ENCODE measurements at regions not wholly inside any gene's neighbourhood (a gene's known extent, or its start where the extent isn't known, plus 50 kb on each side); places are given as distances from the start of the nearest gene placed in this dataset.

DNA sequence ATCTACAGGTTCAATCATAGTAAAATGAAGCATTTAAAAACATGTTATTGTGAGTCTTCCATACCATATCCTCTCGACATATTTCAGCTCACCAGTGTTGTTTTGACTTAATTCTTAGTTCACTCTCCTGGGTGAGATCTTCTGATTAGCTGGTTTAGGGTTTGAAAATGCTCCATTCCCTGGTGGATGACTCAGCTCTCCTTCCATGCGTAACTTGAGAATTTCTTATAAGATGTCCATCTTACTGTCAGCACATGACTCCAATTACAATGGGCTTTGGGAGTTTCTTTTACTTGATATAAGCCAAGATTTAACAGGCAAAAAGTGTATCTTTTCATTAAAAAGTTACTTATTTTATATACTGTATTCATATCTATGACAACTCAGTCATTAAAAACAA, 476.5 kb downstream of the BRINP3 start:
- TF ChIP-seq, protein P1, sequence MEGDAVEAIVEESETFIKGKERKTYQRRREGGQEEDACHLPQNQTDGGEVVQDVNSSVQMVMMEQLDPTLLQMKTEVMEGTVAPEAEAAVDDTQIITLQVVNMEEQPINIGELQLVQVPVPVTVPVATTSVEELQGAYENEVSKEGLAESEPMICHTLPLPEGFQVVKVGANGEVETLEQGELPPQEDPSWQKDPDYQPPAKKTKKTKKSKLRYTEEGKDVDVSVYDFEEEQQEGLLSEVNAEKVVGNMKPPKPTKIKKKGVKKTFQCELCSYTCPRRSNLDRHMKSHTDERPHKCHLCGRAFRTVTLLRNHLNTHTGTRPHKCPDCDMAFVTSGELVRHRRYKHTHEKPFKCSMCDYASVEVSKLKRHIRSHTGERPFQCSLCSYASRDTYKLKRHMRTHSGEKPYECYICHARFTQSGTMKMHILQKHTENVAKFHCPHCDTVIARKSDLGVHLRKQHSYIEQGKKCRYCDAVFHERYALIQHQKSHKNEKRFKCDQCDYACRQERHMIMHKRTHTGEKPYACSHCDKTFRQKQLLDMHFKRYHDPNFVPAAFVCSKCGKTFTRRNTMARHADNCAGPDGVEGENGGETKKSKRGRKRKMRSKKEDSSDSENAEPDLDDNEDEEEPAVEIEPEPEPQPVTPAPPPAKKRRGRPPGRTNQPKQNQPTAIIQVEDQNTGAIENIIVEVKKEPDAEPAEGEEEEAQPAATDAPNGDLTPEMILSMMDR (IDR thresholded peaks at IDR 0.05), result no peak
- TF ChIP-seq ZFX (IDR thresholded peaks at IDR 0.05; ENCODE audit: borderline replicate concordance), result no peak

All from 22Rv1 (cell line).